Fibroblast of lung (primary cell): ENCODE measurements at regions not wholly inside any gene's neighbourhood (a gene's known extent, or its start where the extent isn't known, plus 50 kb on each side); places are given as distances from the start of the nearest gene placed in this dataset.
A peak's percentile ranks its signal among the peaks of the same experiment; 100 is the strongest.

Experiments
- CTCF ChIP-seq, 2 donors: IDR thresholded peaks in 1 of 2; conservative IDR thresholded peaks in 1 of 2; 1 replicate in 1 of 2; 2 replicates in 1 of 2; pipeline ENCODE4 v1.5.1; 2011 to 2012; ENCODE audit warnings: low read length in 2 of 2, control low read depth in 1 of 2, inconsistent platforms in 1 of 2, low read depth in 1 of 2, mild to moderate bottlenecking in 1 of 2
- EZH2 ChIP-seq: IDR thresholded peaks from 2 replicates; pipeline ENCODE4 v1.5.1; 2012; ENCODE audit warnings: low read length, control low read depth, mild to moderate bottlenecking; ENCODE audit errors: missing control alignments

DNA sequence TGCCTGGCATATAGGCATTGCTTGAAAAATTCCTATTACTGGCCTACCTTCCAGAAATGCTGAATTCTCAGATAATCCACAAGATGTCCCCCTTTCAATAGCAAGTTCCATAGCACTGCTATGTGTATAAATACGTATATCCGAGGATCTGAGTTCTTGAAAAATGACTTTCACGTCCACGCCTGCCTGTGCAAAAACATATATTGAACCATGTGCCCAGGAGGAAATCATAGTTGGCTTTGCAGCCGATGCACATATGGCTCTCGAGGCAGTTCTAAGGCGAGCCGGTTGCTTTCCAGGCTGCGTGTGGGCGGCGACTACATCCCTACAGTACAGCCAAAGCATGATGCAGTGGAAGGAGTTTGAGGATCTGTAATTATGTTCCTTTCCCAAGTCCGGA, 55.4 kb upstream of the ESX1 start:
- peak; percentile 21 to 42 for TF ChIP-seq CTCF (conservative IDR thresholded peaks at IDR 0.05 in 1 of 2, IDR thresholded peaks at IDR 0.05 in 1 of 2; ENCODE audit: low read depth in 1 of 2, low read length in 2 of 2)
- TF ChIP-seq EZH2 = no peak
